SK-N-MC (cell line): ENCODE measurements at regions not wholly inside any gene's neighbourhood (a gene's known extent, or its start where the extent isn't known, plus 50 kb on each side); places are given as distances from the start of the nearest gene placed in this dataset.

ENCODE experiments used
- DNase-seq: peaks from one replicate; pipeline ENCODE4 v3.0.0-alpha.2; 2011; ENCODE audit warnings: low read depth, low spot score
- H3K27ac ChIP-seq: fragments of 200-600 bp; sonication (generic); 2 replicates; pipeline ENCODE4 v1.5.1; 2016; ENCODE audit warnings: mixed run types
- H3K36me3 ChIP-seq: fragments of 200-600 bp; sonication (generic); 2 replicates; pipeline ENCODE4 v1.6.1; 2017; ENCODE audit warnings: antibody characterized with exemption, low read length, mixed read lengths; ENCODE audit not compliant: insufficient read depth
- H3K4me3 ChIP-seq: fragments of 200-600 bp; sonication (generic); 2 replicates; pipeline ENCODE4 v1.5.1; 2016
- H3K9ac ChIP-seq: fragments of 200-600 bp; sonication (generic); 2 replicates; pipeline ENCODE4 v1.8.0; 2017; ENCODE audit warnings: mixed run types, mixed read lengths; ENCODE audit not compliant: insufficient read length
- H3K9me3 ChIP-seq: fragments of 200-600 bp; sonication (generic); 2 replicates; pipeline ENCODE4 v1.6.1; 2017; ENCODE audit warnings: low read depth, mild to moderate bottlenecking, antibody characterized with exemption, low read length, moderate library complexity, mixed read lengths
- EZH2 ChIP-seq: fragments of 200-600 bp; sonication (generic); IDR thresholded peaks from one replicate; pipeline ENCODE4 v1.6.1; 2017; ENCODE audit warnings: antibody characterized with exemption
- FOXP2 ChIP-seq: optimal IDR thresholded peaks from 2 replicates; pipeline ENCODE3; 2011; ENCODE audit warnings: mild to moderate bottlenecking, moderate library complexity; ENCODE audit not compliant: insufficient read depth; ENCODE audit errors: extremely low read length, control extremely low read depth
- POLR2AphosphoS5 ChIP-seq: IDR thresholded peaks from 2 replicates; pipeline ENCODE4 v1.6.1; 2012; ENCODE audit warnings: mild to moderate bottlenecking, low read depth, low read length, borderline replicate concordance

DNA sequence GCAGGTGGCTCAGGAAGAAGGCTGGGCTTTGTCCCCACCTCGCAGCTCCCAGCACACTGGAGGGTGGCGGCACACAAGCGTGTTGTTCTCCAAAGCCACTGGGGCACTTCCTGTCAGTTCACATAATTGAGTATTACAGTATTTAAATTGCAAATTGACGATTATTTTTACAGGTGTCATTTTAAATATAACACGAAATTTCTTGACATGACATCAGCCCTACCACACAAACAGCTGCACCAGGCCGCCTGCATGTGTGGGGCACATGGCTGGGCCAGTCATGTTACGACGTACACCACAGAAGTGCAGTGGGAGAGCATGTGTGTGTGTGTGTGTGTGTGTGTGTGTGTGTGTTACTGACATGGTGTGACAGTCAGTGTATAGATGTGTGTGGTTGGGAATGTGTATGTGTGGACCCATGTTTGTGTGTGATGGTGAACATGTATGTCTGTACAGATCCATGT is 155.6 kb downstream of the TTC32 start:
- no peaks in the 10 kb centered on the region for H3K36me3 ChIP-seq
- no peak overlapping the region for H3K27ac ChIP-seq
- DNase-seq, result no peak
- H3K4me3 ChIP-seq, result no peak overlapping the region
- TF ChIP-seq EZH2, result no peak
- no peak for TF ChIP-seq POLR2AphosphoS5
- TF ChIP-seq FOXP2, result no peak
- no peak overlapping the region for H3K9ac ChIP-seq
- H3K9me3 ChIP-seq, result no peaks in the 10 kb centered on the region

DNA sequence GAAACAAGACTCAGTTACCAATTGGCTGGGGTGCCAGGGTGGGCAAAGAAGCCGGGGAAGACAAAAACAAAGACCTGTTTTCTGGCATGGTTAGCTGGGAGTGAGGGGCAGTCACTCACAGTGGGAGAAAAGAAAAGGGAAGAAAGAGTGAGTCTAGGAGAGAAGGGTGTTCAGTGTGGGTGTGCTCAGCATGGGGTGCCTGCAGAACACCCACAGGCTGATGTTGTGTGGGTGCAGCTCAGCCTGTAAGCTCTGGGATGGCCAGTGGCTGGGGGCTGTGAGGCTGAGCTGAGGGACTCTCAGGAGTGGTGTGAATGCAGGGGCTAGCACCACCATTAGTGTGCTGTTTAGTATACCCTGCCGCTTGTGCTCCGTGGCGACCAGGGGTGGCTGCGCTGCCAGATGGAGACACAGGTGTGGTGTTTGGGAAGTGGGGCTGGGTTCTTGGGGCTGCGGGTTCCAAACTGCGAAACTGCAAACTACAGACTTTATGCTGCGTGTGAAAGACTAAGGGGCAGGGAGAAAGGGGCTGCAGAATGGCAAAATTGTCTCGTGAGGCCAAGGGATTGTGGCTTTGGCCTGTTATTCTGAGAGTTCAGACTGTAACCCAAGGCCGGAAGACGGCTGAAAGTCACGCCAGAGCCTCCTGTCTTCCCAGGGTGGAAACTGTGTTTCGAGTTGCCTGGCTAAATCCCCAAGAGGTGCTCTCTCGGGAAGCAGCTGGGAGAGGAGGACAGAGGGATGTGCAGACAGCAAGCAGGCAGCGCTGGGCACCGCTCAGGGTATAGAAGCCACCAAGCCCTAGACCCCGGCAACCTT is 156.3 kb downstream of the TTC32 start:
- Histone ChIP-seq H3K36me3 (no peaks in the 10 kb centered on the region), H3K9me3 (no peaks in the 10 kb centered on the region), H3K4me3 (no peak overlapping the region), H3K9ac (no peak overlapping the region), H3K27ac (no peak overlapping the region)
- no peak for TF ChIP-seq FOXP2
- no peak for TF ChIP-seq POLR2AphosphoS5
- TF ChIP-seq EZH2, result no peak
- no peak for DNase-seq

DNA sequence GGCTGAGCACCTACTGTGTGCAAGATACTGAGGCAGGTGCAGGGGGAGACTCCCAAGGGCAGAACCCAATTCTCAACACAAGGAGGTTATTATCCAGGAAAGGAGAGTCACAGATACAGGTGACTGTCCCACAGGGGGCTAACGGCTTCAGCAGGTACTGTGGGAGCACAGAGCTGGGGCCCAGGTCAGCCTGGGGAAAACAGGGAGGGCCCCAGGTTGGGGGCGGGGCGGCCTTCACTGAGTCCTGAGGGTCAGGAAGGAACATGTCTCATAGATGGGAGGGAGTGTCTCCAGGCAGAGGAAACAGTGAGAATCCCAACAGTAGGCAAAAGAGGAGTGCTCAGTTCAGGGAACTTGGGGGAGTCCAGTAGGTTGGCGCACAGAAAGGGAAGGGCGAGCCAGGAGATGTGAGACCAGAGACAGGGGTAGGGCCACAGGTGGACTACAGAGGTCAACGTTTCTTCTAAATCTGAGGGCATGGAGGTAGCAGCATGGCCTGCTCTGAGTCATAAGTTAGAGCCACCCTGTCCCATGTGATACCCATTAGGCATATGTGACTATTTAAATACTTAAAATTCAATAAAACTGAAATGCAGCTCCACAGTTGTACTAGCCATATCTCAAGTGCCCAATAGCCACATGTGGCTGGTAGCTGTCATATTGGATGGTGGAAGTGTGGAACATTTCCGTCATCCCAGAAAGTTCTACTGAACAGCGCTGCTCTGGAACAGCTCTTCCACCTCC is 157.2 kb downstream of the TTC32 start:
- no peak for DNase-seq
- Histone ChIP-seq H3K27ac (no peak overlapping the region), H3K4me3 (no peak overlapping the region), H3K9ac (no peak overlapping the region), H3K9me3 (no peaks in the 10 kb centered on the region), H3K36me3 (no peaks in the 10 kb centered on the region)
- TF ChIP-seq FOXP2 (no peak), EZH2 (no peak), POLR2AphosphoS5 (no peak)

DNA sequence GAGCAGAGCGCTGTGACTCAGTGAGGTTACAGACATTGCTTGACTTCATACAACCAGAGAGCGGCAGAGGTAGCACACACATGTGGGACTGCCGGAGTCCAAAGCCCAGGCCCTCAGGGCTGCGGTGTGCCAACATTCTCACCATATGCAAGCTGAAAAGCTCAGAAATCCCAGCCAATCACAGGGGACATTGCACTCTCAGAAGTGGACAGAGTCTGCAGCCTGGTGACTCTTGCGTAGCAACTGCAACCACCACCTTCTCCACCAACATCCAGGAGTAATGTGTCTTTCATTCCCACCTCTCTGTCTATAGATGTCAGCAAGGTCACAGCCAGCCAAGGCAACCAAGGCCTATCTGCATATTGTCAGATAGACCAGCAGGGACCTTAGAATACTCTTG is 158.1 kb downstream of the TTC32 start:
- no peak overlapping the region for H3K27ac ChIP-seq
- H3K9me3 ChIP-seq, result no peaks in the 10 kb centered on the region
- no peak for DNase-seq
- H3K9ac ChIP-seq, result no peak overlapping the region
- no peak overlapping the region for H3K4me3 ChIP-seq
- TF ChIP-seq POLR2AphosphoS5 (no peak), EZH2 (no peak), FOXP2 (no peak)
- H3K36me3 ChIP-seq, result no peaks in the 10 kb centered on the region

DNA sequence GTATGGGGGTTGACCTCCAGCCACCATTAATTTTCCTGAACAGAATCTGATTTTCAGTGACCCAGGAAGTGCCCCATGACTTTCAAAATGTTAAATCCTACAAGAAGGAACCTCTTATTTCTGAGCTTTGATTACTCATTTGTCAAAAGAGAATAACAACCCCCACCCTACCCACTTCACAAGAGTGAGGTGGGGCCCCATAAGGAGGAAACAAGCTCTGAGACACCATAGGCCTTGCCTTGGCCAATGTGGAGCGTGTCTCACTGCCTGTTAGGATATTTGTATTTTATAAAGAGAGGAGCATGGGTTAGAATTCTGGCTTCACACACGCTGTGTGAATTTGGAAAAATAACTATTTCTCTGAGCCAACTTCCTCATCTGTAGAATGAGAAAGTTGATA is 158.9 kb downstream of the TTC32 start:
- no peak for DNase-seq
- TF ChIP-seq EZH2, result no peak
- no peak for TF ChIP-seq FOXP2
- no peak for TF ChIP-seq POLR2AphosphoS5
- Histone ChIP-seq H3K9ac (no peak overlapping the region), H3K9me3 (no peaks in the 10 kb centered on the region), H3K4me3 (no peak overlapping the region), H3K36me3 (no peaks in the 10 kb centered on the region), H3K27ac (no peak overlapping the region)

DNA sequence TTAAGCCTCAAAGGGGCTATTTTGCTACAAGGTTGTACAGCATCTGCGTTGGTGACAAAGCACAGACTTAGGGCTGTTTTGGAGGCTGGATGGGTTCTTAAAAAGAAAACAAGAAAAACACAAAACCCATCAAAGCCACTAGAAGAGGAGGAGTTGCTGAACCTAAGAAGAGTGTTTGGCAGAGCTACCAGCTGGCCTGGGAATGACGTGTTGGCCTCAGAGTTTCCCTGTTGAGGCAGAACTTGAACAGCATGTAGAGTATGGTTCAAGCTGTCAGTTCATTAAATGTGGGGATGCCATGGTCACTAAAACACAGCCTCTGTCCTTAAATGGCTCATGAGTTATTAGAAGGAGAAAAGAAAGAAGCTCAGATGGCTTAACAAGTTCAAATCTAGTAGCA is 162.5 kb downstream of the TTC32 start:
- Histone ChIP-seq H3K9ac (no peak overlapping the region), H3K27ac (no peak overlapping the region), H3K36me3 (no peaks in the 10 kb centered on the region), H3K9me3 (no peaks in the 10 kb centered on the region), H3K4me3 (no peak overlapping the region)
- no peak for DNase-seq
- TF ChIP-seq FOXP2 (no peak), EZH2 (no peak), POLR2AphosphoS5 (no peak)

DNA sequence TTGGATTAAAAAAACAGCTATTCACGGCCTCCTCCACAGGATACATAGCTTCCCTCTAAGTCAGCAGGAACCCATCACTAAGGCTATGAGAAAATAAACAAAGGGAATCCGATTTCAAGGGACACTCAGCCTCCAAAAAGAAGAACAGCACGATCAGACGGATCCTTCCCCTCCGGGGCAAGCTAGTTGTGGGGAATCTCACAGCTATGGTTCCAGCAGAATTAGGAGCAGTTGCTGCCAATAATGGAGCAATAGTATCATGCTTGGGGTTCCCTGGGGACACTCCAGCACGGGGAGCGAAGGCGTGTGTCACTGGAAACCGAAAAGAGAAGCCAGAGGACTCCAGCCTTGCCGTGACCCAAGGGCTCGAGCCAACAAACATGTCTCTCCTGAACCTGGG is 163.1 kb downstream of the TTC32 start:
- Histone ChIP-seq H3K27ac (no peak overlapping the region), H3K9me3 (no peaks in the 10 kb centered on the region), H3K9ac (no peak overlapping the region), H3K4me3 (no peak overlapping the region), H3K36me3 (no peaks in the 10 kb centered on the region)
- TF ChIP-seq FOXP2 (no peak), POLR2AphosphoS5 (no peak), EZH2 (no peak)
- no peak for DNase-seq

DNA sequence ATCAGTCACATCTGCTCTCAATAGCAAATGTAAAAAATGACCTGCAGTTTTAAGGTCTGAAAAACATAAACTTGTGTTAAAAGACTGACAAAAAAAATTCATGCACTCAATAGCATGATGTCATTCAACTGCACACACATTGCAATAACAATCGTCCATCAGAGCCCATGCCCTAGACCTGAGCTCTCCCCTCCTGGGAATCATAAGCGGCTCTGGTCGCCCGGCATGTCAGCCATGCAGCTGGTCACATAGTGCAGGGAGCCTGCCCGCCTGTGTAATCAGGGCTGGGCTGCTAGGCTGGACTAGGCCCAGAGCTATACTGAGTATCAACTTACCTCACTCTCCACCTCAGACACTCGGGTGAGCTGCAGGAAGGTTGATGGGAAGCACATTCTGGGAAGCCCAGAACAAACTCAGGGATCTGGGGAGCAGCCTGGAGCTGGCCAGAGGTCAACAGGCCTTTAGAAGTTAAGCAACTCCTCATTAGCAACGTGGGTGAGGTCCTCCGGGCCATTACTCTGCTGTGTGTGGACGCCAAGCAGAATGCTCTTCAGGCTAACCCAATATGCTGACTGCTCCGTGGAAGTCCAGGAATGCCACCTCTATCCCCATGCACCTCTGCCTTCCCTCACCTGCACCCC is 165.5 kb downstream of the TTC32 start:
- H3K9ac ChIP-seq, result no peak overlapping the region
- TF ChIP-seq POLR2AphosphoS5 (no peak), EZH2 (no peak), FOXP2 (no peak)
- H3K9me3 ChIP-seq, result no peaks in the 10 kb centered on the region
- DNase-seq, result no peak
- H3K4me3 ChIP-seq, result no peak overlapping the region
- no peak overlapping the region for H3K27ac ChIP-seq
- no peaks in the 10 kb centered on the region for H3K36me3 ChIP-seq
